IPS DF 6.9 (cell line): ENCODE measurements at regions not wholly inside any gene's neighbourhood (a gene's known extent, or its start where the extent isn't known, plus 50 kb on each side); places are given as distances from the start of the nearest gene placed in this dataset.

Source experiments
- DNase-seq: peaks from one replicate; pipeline ENCODE4 v3.0.0-alpha.2; 2013; ENCODE audit warnings: low read depth, low spot score
- H3K27ac ChIP-seq: one replicate; pipeline ENCODE4 v1.5.1; 2013; ENCODE audit warnings: low read length, control low read depth
- H3K27me3 ChIP-seq: 2 replicates; pipeline ENCODE4 v1.6.1; 2013; ENCODE audit warnings: mild to moderate bottlenecking, low read length; ENCODE audit not compliant: control insufficient read depth, insufficient read depth
- H3K36me3 ChIP-seq: 2 replicates; pipeline ENCODE4 v1.6.1; 2013; ENCODE audit warnings: low read length; ENCODE audit not compliant: control insufficient read depth, insufficient read depth
- H3K4me1 ChIP-seq: 2 replicates; pipeline ENCODE4 v1.6.1; 2013; ENCODE audit warnings: low read length; ENCODE audit not compliant: control insufficient read depth, insufficient read depth
- H3K4me3 ChIP-seq: 2 replicates; pipeline ENCODE4 v1.5.1; 2013; ENCODE audit warnings: mild to moderate bottlenecking, low read length
- H3K9me3 ChIP-seq: 2 replicates; pipeline ENCODE4 v1.6.1; 2013; ENCODE audit warnings: low read length, inconsistent platforms; ENCODE audit not compliant: control insufficient read depth, insufficient read depth
- WGBS: extraction: QIAGEN DNeasy Blood & Tissue Kit; methylation state at CpG from one replicate; pipeline ENCODE4 v1.1.7; 2013; ENCODE audit warnings: mixed read lengths, missing lambda C conversion rate; ENCODE audit not compliant: insufficient read length, insufficient coverage; 5-methylcytosine and 5-hydroxymethylcytosine counted together

GRCh38 chr16:79747688-79748087 is 147.2 kb upstream of the MAF start:
- WGBS, result no CpG with 5 or more reads among the region's 6 CpGs
- no peaks in the 10 kb centered on the region for H3K27me3 ChIP-seq
- no peak for DNase-seq
- H3K27ac ChIP-seq, result no peak overlapping the region
- H3K4me1 ChIP-seq, result no peaks in the 10 kb centered on the region
- no peaks in the 10 kb centered on the region for H3K9me3 ChIP-seq
- no peak overlapping the region for H3K4me3 ChIP-seq
- no peaks in the 10 kb centered on the region for H3K36me3 ChIP-seq

GRCh38 chr16:79740252-79740651 is 139.7 kb upstream of the MAF start:
- WGBS, result no CpG with 5 or more reads among the region's 5 CpGs
- Histone ChIP-seq H3K27ac (no peak overlapping the region), H3K36me3 (no peaks in the 10 kb centered on the region), H3K27me3 (no peaks in the 10 kb centered on the region), H3K9me3 (no peaks in the 10 kb centered on the region), H3K4me3 (no peak overlapping the region), H3K4me1 (no peaks in the 10 kb centered on the region)
- no peak for DNase-seq

GRCh38 chr16:79735271-79735670 is 134.7 kb upstream of the MAF start:
- Histone ChIP-seq H3K4me3 (no peak overlapping the region), H3K36me3 (no peaks in the 10 kb centered on the region), H3K4me1 (no peaks in the 10 kb centered on the region), H3K27me3 (no peaks in the 10 kb centered on the region), H3K27ac (no peak overlapping the region), H3K9me3 (no peaks in the 10 kb centered on the region)
- no peak for DNase-seq

- no peaks in the 10 kb centered on the region for H3K36me3 ChIP-seq
- H3K27me3 ChIP-seq, result no peaks in the 10 kb centered on the region
- DNase-seq, result no peak
- H3K27ac ChIP-seq, result no peak overlapping the region
- no peaks in the 10 kb centered on the region for H3K9me3 ChIP-seq
- H3K4me3 ChIP-seq, result no peak overlapping the region
- H3K4me1 ChIP-seq, result no peaks in the 10 kb centered on the region
- whole genome bisulfite sequencing, result no CpG with 5 or more reads among the region's 2 CpGs
Measured at GRCh38 chr16:79734721-79735120, 134.2 kb upstream of the MAF start.

- Histone ChIP-seq H3K4me1 (no peaks in the 10 kb centered on the region), H3K36me3 (no peaks in the 10 kb centered on the region), H3K4me3 (no peak overlapping the region), H3K9me3 (no peaks in the 10 kb centered on the region), H3K27ac (no peak overlapping the region), H3K27me3 (no peaks in the 10 kb centered on the region)
- DNase-seq, result no peak
- no CpG with 5 or more reads among the region's 2 CpGs for WGBS
Measured at GRCh38 chr16:79728923-79729240, 128.3 kb upstream of the MAF start.

GRCh38 chr16:79728048-79728922 is 127.7 kb upstream of the MAF start:
- Histone ChIP-seq H3K36me3 (no peaks in the 10 kb centered on the region), H3K27me3 (no peaks in the 10 kb centered on the region), H3K4me1 (no peaks in the 10 kb centered on the region), H3K4me3 (no peak overlapping the region), H3K9me3 (no peaks in the 10 kb centered on the region), H3K27ac (no peak overlapping the region)
- no peak for DNase-seq
- WGBS, result no CpG with 5 or more reads among the region's 4 CpGs

- H3K27me3 ChIP-seq, result no peaks in the 10 kb centered on the region
Measured at GRCh38 chr16:79726902-79727301, 126.4 kb upstream of the MAF start.

GRCh38 chr16:79725051-79725450 is 124.5 kb upstream of the MAF start:
- Histone ChIP-seq H3K27me3 (no peaks in the 10 kb centered on the region), H3K36me3 (no peaks in the 10 kb centered on the region), H3K27ac (no peak overlapping the region), H3K9me3 (no peaks in the 10 kb centered on the region), H3K4me3 (no peak overlapping the region), H3K4me1 (no peaks in the 10 kb centered on the region)
- no peak for DNase-seq
- WGBS, result no CpG with 5 or more reads among the region's 4 CpGs

More at GRCh38 chr16:79726902-79727301, 126.4 kb upstream of the MAF start:
- no peak for DNase-seq
- H3K36me3 ChIP-seq, result no peaks in the 10 kb centered on the region
- H3K4me3 ChIP-seq, result no peak overlapping the region
- no peak overlapping the region for H3K27ac ChIP-seq
- no peaks in the 10 kb centered on the region for H3K4me1 ChIP-seq
- no peaks in the 10 kb centered on the region for H3K9me3 ChIP-seq

GRCh38 chr16:79723583-79724168 is 123.1 kb upstream of the MAF start:
- WGBS, result no CpG with 5 or more reads among the region's 8 CpGs
- H3K27me3 ChIP-seq, result no peaks in the 10 kb centered on the region
- H3K4me3 ChIP-seq, result no peak overlapping the region
- H3K36me3 ChIP-seq, result no peaks in the 10 kb centered on the region
- DNase-seq, result no peak
- H3K27ac ChIP-seq, result no peak overlapping the region
- H3K9me3 ChIP-seq, result no peaks in the 10 kb centered on the region
- no peaks in the 10 kb centered on the region for H3K4me1 ChIP-seq

GRCh38 chr16:79721270-79721669 is 120.7 kb upstream of the MAF start:
- H3K27ac ChIP-seq, result no peak overlapping the region
- H3K27me3 ChIP-seq, result no peaks in the 10 kb centered on the region
- no CpG with 5 or more reads among the region's 6 CpGs for WGBS
- no peak for DNase-seq
- H3K4me3 ChIP-seq, result no peak overlapping the region
- H3K36me3 ChIP-seq, result no peaks in the 10 kb centered on the region
- no peaks in the 10 kb centered on the region for H3K4me1 ChIP-seq
- H3K9me3 ChIP-seq, result no peaks in the 10 kb centered on the region
